ENCODE measurements at regions not wholly inside any gene's neighbourhood (a gene's known extent, or its start where the extent isn't known, plus 50 kb on each side); places are given as distances from the start of the nearest gene placed in this dataset.

- H2AFZ ChIP-seq, result no peak overlapping the region
- H3K27me3 ChIP-seq, result no peaks in the 10 kb centered on the region
- no peak overlapping the region for H3K27ac ChIP-seq
- no peaks in the 10 kb centered on the region for H3K79me2 ChIP-seq
- H3K4me3 ChIP-seq, result no peak overlapping the region
- H3K9me2 ChIP-seq (replicated peaks; ENCODE audit: insufficient read depth), result no peaks in the 10 kb centered on the region
- TF ChIP-seq EZH2 (IDR thresholded peaks at IDR 0.05; ENCODE audit: borderline replicate concordance) (no peak), CTCF (IDR thresholded peaks at IDR 0.05; ENCODE audit: poor library complexity) (no peak)
- no peaks in the 10 kb centered on the region for H3K4me1 ChIP-seq (ENCODE audit: insufficient read depth)
- no peaks in the 10 kb centered on the region for H3K9me3 ChIP-seq (ENCODE audit: low read depth)
- H3K36me3 ChIP-seq (replicated peaks; ENCODE audit: insufficient read depth, low read depth), result no peaks in the 10 kb centered on the region
- 73% methylated on average over 2 of the region's 2 CpGs for WGBS (ENCODE audit: low lambda C conversion rate, missing lambda C conversion rate)
- no peak overlapping the region for H3K4me2 ChIP-seq
- no peak for DNase-seq (ENCODE audit: low spot score)
- no peaks in the 10 kb centered on the region for H4K20me1 ChIP-seq (ENCODE audit: insufficient read depth, poor library complexity, severe bottlenecking)
These were observed 1379.8 kb upstream of the MIR17HG start for GRCh38 chr13:89967701-89968100.

- no peaks in the 10 kb centered on the region for H3K36me3 ChIP-seq (replicated peaks; ENCODE audit: insufficient read depth, low read depth)
- H3K4me1 ChIP-seq (ENCODE audit: insufficient read depth), result no peaks in the 10 kb centered on the region
- no peaks in the 10 kb centered on the region for H4K20me1 ChIP-seq (ENCODE audit: insufficient read depth, poor library complexity, severe bottlenecking)
- no peak overlapping the region for H3K4me2 ChIP-seq
- no peaks in the 10 kb centered on the region for H3K9me3 ChIP-seq (ENCODE audit: low read depth)
- no peaks in the 10 kb centered on the region for H3K9me2 ChIP-seq (replicated peaks; ENCODE audit: insufficient read depth)
- no peaks in the 10 kb centered on the region for H3K27me3 ChIP-seq
- TF ChIP-seq EZH2 (IDR thresholded peaks at IDR 0.05; ENCODE audit: borderline replicate concordance) (no peak), CTCF (IDR thresholded peaks at IDR 0.05; ENCODE audit: poor library complexity) (no peak), EZH2phosphoT487 (IDR thresholded peaks at IDR 0.05; ENCODE audit: low read depth, severe bottlenecking, unreplicated experiment) (no peak)
- 46% methylated on average over 2 of the region's 2 CpGs for WGBS (ENCODE audit: low lambda C conversion rate, missing lambda C conversion rate)
- no peaks in the 10 kb centered on the region for H3K79me2 ChIP-seq
- H2AFZ ChIP-seq, result no peak overlapping the region
- no peak for DNase-seq (ENCODE audit: low spot score)
- H3K27ac ChIP-seq, result no peak overlapping the region
- H3K4me3 ChIP-seq, result no peak overlapping the region
These were observed 1379.0 kb upstream of the MIR17HG start for GRCh38 chr13:89968470-89968869.

- H2AFZ ChIP-seq, result no peak overlapping the region
- no peaks in the 10 kb centered on the region for H3K36me3 ChIP-seq (replicated peaks; ENCODE audit: insufficient read depth, low read depth)
- no peak for DNase-seq (ENCODE audit: low spot score)
- no peak overlapping the region for H3K4me3 ChIP-seq
- no peak overlapping the region for H3K27ac ChIP-seq
- no peaks in the 10 kb centered on the region for H3K9me3 ChIP-seq (ENCODE audit: low read depth)
- H3K4me1 ChIP-seq (ENCODE audit: insufficient read depth), result no peaks in the 10 kb centered on the region
- H3K79me2 ChIP-seq, result no peaks in the 10 kb centered on the region
- TF ChIP-seq CTCF (IDR thresholded peaks at IDR 0.05; ENCODE audit: poor library complexity) (no peak), EZH2 (IDR thresholded peaks at IDR 0.05; ENCODE audit: borderline replicate concordance) (no peak), EZH2phosphoT487 (IDR thresholded peaks at IDR 0.05; ENCODE audit: low read depth, severe bottlenecking, unreplicated experiment) (no peak)
- no peak overlapping the region for H3K4me2 ChIP-seq
- no peaks in the 10 kb centered on the region for H4K20me1 ChIP-seq (ENCODE audit: insufficient read depth, poor library complexity, severe bottlenecking)
- 79% methylated on average over 1 of the region's 1 CpG for WGBS (ENCODE audit: low lambda C conversion rate, missing lambda C conversion rate)
- H3K27me3 ChIP-seq, result no peaks in the 10 kb centered on the region
- no peaks in the 10 kb centered on the region for H3K9me2 ChIP-seq (replicated peaks; ENCODE audit: insufficient read depth)
These were observed 1377.2 kb upstream of the MIR17HG start for GRCh38 chr13:89970353-89970709.

GRCh38 chr13:89977203-89977602 is 1370.3 kb upstream of the MIR17HG start:
- Histone ChIP-seq H4K20me1 (ENCODE audit: insufficient read depth, poor library complexity, severe bottlenecking) (no peaks in the 10 kb centered on the region), H3K27me3 (no peaks in the 10 kb centered on the region), H3K4me1 (ENCODE audit: insufficient read depth) (no peaks in the 10 kb centered on the region), H3K4me2 (no peak overlapping the region), H2AFZ (no peak overlapping the region), H3K79me2 (no peaks in the 10 kb centered on the region), H3K27ac (no peak overlapping the region), H3K4me3 (no peak overlapping the region), H3K9me3 (ENCODE audit: low read depth) (no peaks in the 10 kb centered on the region), H3K9me2 (replicated peaks; ENCODE audit: insufficient read depth) (no peaks in the 10 kb centered on the region), H3K36me3 (replicated peaks; ENCODE audit: insufficient read depth, low read depth) (no peaks in the 10 kb centered on the region)
- no peak for TF ChIP-seq EZH2 (IDR thresholded peaks at IDR 0.05; ENCODE audit: borderline replicate concordance)
- TF ChIP-seq CTCF (IDR thresholded peaks at IDR 0.05; ENCODE audit: poor library complexity), result no peak
- TF ChIP-seq EZH2phosphoT487 (IDR thresholded peaks at IDR 0.05; ENCODE audit: low read depth, severe bottlenecking, unreplicated experiment), result no peak
- WGBS (ENCODE audit: low lambda C conversion rate, missing lambda C conversion rate), result 84% methylated on average over 3 of the region's 3 CpGs
- DNase-seq (ENCODE audit: low spot score), result no peak
